ENCODE measurements at regions not wholly inside any gene's neighbourhood (a gene's known extent, or its start where the extent isn't known, plus 50 kb on each side); places are given as distances from the start of the nearest gene placed in this dataset.

DNA sequence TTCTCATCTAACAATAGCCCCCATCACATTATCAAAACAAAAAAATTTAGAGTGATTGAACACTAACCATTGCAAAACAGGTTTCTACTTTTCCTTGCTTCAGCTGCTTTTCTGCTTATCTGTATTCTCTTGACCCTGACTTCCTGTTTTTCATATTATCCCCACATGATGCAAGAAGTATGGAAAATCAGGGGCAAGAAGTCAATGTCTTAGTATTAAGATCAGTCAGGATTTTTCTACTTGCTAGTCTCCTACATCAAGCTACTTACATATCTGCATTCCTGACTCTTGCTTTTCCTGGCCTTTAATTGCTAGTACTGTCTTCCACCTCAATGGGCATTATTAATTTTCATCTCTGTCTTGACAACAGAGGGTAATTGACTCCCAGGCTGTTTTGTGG lies 300.2 kb downstream of the OTOL1 start:
- no peak overlapping the region for H3K27ac ChIP-seq (ENCODE audit: low read length)
- H3K4me2 ChIP-seq (ENCODE audit: low read length) = no peak overlapping the region
- H3K9ac ChIP-seq (ENCODE audit: low read length) = no peak overlapping the region
- no TSS peak for BruUV-seq (replicated peaks)
- ATAC-seq (no peak), DNase-seq (no peak)
- TF ChIP-seq EZH2phosphoT487 (IDR thresholded peaks at IDR 0.05; ENCODE audit: borderline replicate concordance, low read length) (no peak), EZH2 (IDR thresholded peaks at IDR 0.05; ENCODE audit: low read length, unreplicated experiment) (no peak)
- TF ChIP-seq, protein P1, sequence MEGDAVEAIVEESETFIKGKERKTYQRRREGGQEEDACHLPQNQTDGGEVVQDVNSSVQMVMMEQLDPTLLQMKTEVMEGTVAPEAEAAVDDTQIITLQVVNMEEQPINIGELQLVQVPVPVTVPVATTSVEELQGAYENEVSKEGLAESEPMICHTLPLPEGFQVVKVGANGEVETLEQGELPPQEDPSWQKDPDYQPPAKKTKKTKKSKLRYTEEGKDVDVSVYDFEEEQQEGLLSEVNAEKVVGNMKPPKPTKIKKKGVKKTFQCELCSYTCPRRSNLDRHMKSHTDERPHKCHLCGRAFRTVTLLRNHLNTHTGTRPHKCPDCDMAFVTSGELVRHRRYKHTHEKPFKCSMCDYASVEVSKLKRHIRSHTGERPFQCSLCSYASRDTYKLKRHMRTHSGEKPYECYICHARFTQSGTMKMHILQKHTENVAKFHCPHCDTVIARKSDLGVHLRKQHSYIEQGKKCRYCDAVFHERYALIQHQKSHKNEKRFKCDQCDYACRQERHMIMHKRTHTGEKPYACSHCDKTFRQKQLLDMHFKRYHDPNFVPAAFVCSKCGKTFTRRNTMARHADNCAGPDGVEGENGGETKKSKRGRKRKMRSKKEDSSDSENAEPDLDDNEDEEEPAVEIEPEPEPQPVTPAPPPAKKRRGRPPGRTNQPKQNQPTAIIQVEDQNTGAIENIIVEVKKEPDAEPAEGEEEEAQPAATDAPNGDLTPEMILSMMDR (conservative IDR thresholded peaks at IDR 0.05; ENCODE audit: low read depth, low read length) = no peak
- no peak overlapping the region for H2AFZ ChIP-seq (ENCODE audit: low read length)
- no peaks in the 10 kb centered on the region for H3F3A ChIP-seq (ENCODE audit: low read length, unreplicated experiment)
- H3K4me1 ChIP-seq (ENCODE audit: insufficient read depth, low read length) = peaks cover 3% of the 10 kb centered on the region; the same call in 1 of the 2 replicates
- H3K36me3 ChIP-seq (ENCODE audit: low read depth, low read length) = no peaks in the 10 kb centered on the region
- H4K20me1 ChIP-seq (ENCODE audit: low read length) = no peaks in the 10 kb centered on the region
- H3K9me2 ChIP-seq (replicated peaks; ENCODE audit: low read length) = no peaks in the 10 kb centered on the region
- ChIA-PET POLR2A (ENCODE audit: unreplicated experiment) (no interaction called here), CTCF (no interaction called here)
- H3K79me2 ChIP-seq (ENCODE audit: low read length) = no peaks in the 10 kb centered on the region
- no peaks in the 10 kb centered on the region for H3K27me3 ChIP-seq (ENCODE audit: low read length)
- H3K4me3 ChIP-seq (ENCODE audit: low read length) = no peak overlapping the region
- intact Hi-C loops (cut with micrococcal nuclease) = no loop called here
- no peaks in the 10 kb centered on the region for H3K9me3 ChIP-seq (ENCODE audit: low read length)

DNA sequence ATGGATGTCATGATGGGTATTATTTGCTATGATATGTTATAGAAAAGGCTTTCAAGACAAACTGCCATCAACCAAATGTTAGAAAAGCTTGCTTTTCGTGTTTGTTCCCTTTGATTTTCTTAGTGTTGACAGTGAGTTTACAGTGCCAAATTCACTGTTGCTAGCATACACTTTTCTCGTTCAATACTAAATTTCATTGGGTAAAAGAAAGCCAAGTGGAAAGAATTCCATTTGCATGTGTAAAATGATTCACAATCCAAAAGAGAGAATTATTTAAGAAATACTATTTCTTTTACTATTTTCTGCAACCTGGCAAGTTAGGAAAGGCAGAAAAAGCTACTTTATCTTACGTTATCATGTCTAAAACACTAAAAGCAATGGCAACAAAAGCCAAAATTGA lies 301.4 kb downstream of the OTOL1 start:
- POLR2A ChIA-PET (ENCODE audit: unreplicated experiment) = no interaction called here
- BruUV-seq (replicated peaks) = no TSS peak
- CTCF ChIA-PET = no interaction called here

DNA sequence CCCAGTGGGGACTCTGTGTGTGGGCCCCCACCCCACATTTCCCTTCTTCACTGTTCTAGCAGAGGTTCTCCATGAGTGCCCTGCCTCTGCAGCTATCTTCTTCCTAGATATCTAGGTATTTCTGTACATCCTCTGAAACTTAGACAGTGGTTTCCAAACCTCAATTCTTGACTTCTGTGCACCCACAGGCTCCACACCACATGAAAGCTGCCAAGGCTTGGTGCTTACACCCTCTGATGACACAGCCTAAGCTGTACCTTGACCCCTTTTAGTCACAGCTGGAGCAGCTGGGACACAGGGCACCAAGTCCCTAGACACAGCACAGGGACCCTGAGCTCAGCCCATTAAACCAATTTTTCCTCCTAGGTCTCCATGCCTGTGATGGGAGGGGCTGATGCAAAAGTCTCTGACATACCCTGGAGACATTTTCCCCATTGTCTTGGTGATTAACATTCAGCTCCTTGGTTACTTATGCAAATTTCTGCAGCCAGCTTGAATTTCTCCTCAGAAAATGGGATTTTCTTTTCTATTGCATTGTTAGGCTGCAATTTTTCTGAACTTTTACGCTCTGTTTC lies 304.5 kb downstream of the OTOL1 start:
- CTCF ChIA-PET = no interaction called here
- no peak for DNase-seq
- no peak overlapping the region for H3K9ac ChIP-seq (ENCODE audit: low read length)
- H4K20me1 ChIP-seq (ENCODE audit: low read length) = no peaks in the 10 kb centered on the region
- no peaks in the 10 kb centered on the region for H3F3A ChIP-seq (ENCODE audit: low read length, unreplicated experiment)
- H3K9me3 ChIP-seq (ENCODE audit: low read length) = no peaks in the 10 kb centered on the region
- intact Hi-C loops (cut with micrococcal nuclease) = no loop called here
- POLR2A ChIA-PET (ENCODE audit: unreplicated experiment) = no interaction called here
- no peaks in the 10 kb centered on the region for H3K36me3 ChIP-seq (ENCODE audit: low read depth, low read length)
- no peak for ATAC-seq
- H3K79me2 ChIP-seq (ENCODE audit: low read length) = no peaks in the 10 kb centered on the region
- H3K4me2 ChIP-seq (ENCODE audit: low read length) = no peak overlapping the region
- no peak overlapping the region for H3K4me3 ChIP-seq (ENCODE audit: low read length)
- no peak overlapping the region for H2AFZ ChIP-seq (ENCODE audit: low read length)
- TF ChIP-seq EZH2phosphoT487 (IDR thresholded peaks at IDR 0.05; ENCODE audit: borderline replicate concordance, low read length) = no peak
- no peak for TF ChIP-seq EZH2 (IDR thresholded peaks at IDR 0.05; ENCODE audit: low read length, unreplicated experiment)
- TF ChIP-seq, protein P1 (conservative IDR thresholded peaks at IDR 0.05; ENCODE audit: low read depth, low read length) = no peak
- H3K27me3 ChIP-seq (ENCODE audit: low read length) = no peaks in the 10 kb centered on the region
- H3K27ac ChIP-seq (ENCODE audit: low read length) = no peak overlapping the region
- H3K4me1 ChIP-seq (ENCODE audit: insufficient read depth, low read length) = no peaks in the 10 kb centered on the region
- no TSS peak for BruUV-seq (replicated peaks)
- no peaks in the 10 kb centered on the region for H3K9me2 ChIP-seq (replicated peaks; ENCODE audit: low read length)

More for the DNA sequence above, 301.4 kb downstream of the OTOL1 start:
- Histone ChIP-seq H3K27me3 (ENCODE audit: low read length) (no peaks in the 10 kb centered on the region), H3F3A (ENCODE audit: low read length, unreplicated experiment) (no peaks in the 10 kb centered on the region), H3K79me2 (ENCODE audit: low read length) (no peaks in the 10 kb centered on the region), H2AFZ (ENCODE audit: low read length) (no peak overlapping the region), H3K9ac (ENCODE audit: low read length) (no peak overlapping the region), H3K4me2 (ENCODE audit: low read length) (no peak overlapping the region), H3K4me3 (ENCODE audit: low read length) (no peak overlapping the region), H3K27ac (ENCODE audit: low read length) (no peak overlapping the region), H3K9me3 (ENCODE audit: low read length) (no peaks in the 10 kb centered on the region), H3K36me3 (ENCODE audit: low read depth, low read length) (no peaks in the 10 kb centered on the region), H3K9me2 (replicated peaks; ENCODE audit: low read length) (no peaks in the 10 kb centered on the region), H4K20me1 (ENCODE audit: low read length) (no peaks in the 10 kb centered on the region), H3K4me1 (ENCODE audit: insufficient read depth, low read length) (no peaks in the 10 kb centered on the region)
- no peak for ATAC-seq
- no peak for DNase-seq
- TF ChIP-seq, protein P1 (conservative IDR thresholded peaks at IDR 0.05; ENCODE audit: low read depth, low read length) = no peak
- TF ChIP-seq EZH2 (IDR thresholded peaks at IDR 0.05; ENCODE audit: low read length, unreplicated experiment) = no peak
- TF ChIP-seq EZH2phosphoT487 (IDR thresholded peaks at IDR 0.05; ENCODE audit: borderline replicate concordance, low read length) = no peak
- intact Hi-C loops (cut with micrococcal nuclease) = no loop called here
